ENCODE measurements at regions not wholly inside any gene's neighbourhood (a gene's known extent, or its start where the extent isn't known, plus 50 kb on each side); places are given as distances from the start of the nearest gene placed in this dataset.

- Mint-ChIP-seq H3K4me3 (no peak overlapping the region), H3K27ac (no peak overlapping the region), H3K4me1 (peaks cover 2% of the 10 kb centered on the region), H3K36me3 (no peaks in the 10 kb centered on the region), H3K9me3 (no peaks in the 10 kb centered on the region), H3K27me3 (ENCODE audit: low read depth) (no peaks in the 10 kb centered on the region)
- DNase-seq (ENCODE audit: low spot score in 2 of 2, unreplicated experiment in 2 of 2), result no peak
- no peak for TF ChIP-seq CTCF (IDR thresholded peaks at IDR 0.05; ENCODE audit: unreplicated experiment)
Measured at GRCh38 chr4:106738121-106738520, 298.0 kb downstream of the DKK2 start.

GRCh38 chr4:106718548-106718947, 317.6 kb downstream of the DKK2 start:
- peaks cover 14% of the 10 kb centered on the region for H3K4me1 Mint-ChIP-seq
- no peak for TF ChIP-seq CTCF (IDR thresholded peaks at IDR 0.05; ENCODE audit: unreplicated experiment)
- H3K36me3 Mint-ChIP-seq, result no peaks in the 10 kb centered on the region
- DNase-seq (ENCODE audit: low spot score in 2 of 2, unreplicated experiment in 2 of 2), result no peak
- no peak overlapping the region for H3K27ac Mint-ChIP-seq
- peaks cover 6% of the 10 kb centered on the region for H3K9me3 Mint-ChIP-seq
- H3K27me3 Mint-ChIP-seq (ENCODE audit: low read depth), result no peaks in the 10 kb centered on the region
- H3K4me3 Mint-ChIP-seq, result no peak overlapping the region

GRCh38 chr4:106717091-106717490, 319.0 kb downstream of the DKK2 start:
- Mint-ChIP-seq H3K27ac (no peak overlapping the region), H3K9me3 (peaks cover 14% of the 10 kb centered on the region), H3K4me3 (no peak overlapping the region), H3K36me3 (no peaks in the 10 kb centered on the region), H3K27me3 (ENCODE audit: low read depth) (no peaks in the 10 kb centered on the region), H3K4me1 (peaks cover 9% of the 10 kb centered on the region)
- DNase-seq (ENCODE audit: low spot score in 2 of 2, unreplicated experiment in 2 of 2), result no peak
- TF ChIP-seq CTCF (IDR thresholded peaks at IDR 0.05; ENCODE audit: unreplicated experiment), result no peak

- no peaks in the 10 kb centered on the region for H3K27me3 Mint-ChIP-seq (ENCODE audit: low read depth)
- no peak overlapping the region for H3K27ac Mint-ChIP-seq
- H3K9me3 Mint-ChIP-seq, result peaks cover 14% of the 10 kb centered on the region
- DNase-seq (ENCODE audit: low spot score in 2 of 2, unreplicated experiment in 2 of 2), result no peak
- peaks cover 1% of the 10 kb centered on the region for H3K36me3 Mint-ChIP-seq
- H3K4me1 Mint-ChIP-seq, result peaks cover 9% of the 10 kb centered on the region
- no peak overlapping the region for H3K4me3 Mint-ChIP-seq
- TF ChIP-seq CTCF (IDR thresholded peaks at IDR 0.05; ENCODE audit: unreplicated experiment), result no peak
Measured at GRCh38 chr4:106715825-106716224, 320.3 kb downstream of the DKK2 start.

GRCh38 chr4:106708464-106708816, 327.7 kb downstream of the DKK2 start:
- no peak overlapping the region for H3K27ac Mint-ChIP-seq
- H3K27me3 Mint-ChIP-seq (ENCODE audit: low read depth), result no peaks in the 10 kb centered on the region
- peaks cover 6% of the 10 kb centered on the region for H3K9me3 Mint-ChIP-seq
- H3K4me1 Mint-ChIP-seq, result no peaks in the 10 kb centered on the region
- no peak overlapping the region for H3K4me3 Mint-ChIP-seq
- no peak for TF ChIP-seq CTCF (IDR thresholded peaks at IDR 0.05; ENCODE audit: unreplicated experiment)
- no peak for DNase-seq (ENCODE audit: low spot score in 2 of 2, unreplicated experiment in 2 of 2)
- peaks cover 1% of the 10 kb centered on the region for H3K36me3 Mint-ChIP-seq

GRCh38 chr4:106707776-106708463, 328.2 kb downstream of the DKK2 start:
- no peak overlapping the region for H3K27ac Mint-ChIP-seq
- H3K4me3 Mint-ChIP-seq, result no peak overlapping the region
- no peak for TF ChIP-seq CTCF (IDR thresholded peaks at IDR 0.05; ENCODE audit: unreplicated experiment)
- no peaks in the 10 kb centered on the region for H3K4me1 Mint-ChIP-seq
- DNase-seq (ENCODE audit: low spot score in 2 of 2, unreplicated experiment in 2 of 2), result no peak
- peaks cover 2% of the 10 kb centered on the region for H3K9me3 Mint-ChIP-seq
- H3K27me3 Mint-ChIP-seq (ENCODE audit: low read depth), result no peaks in the 10 kb centered on the region
- peaks cover 1% of the 10 kb centered on the region for H3K36me3 Mint-ChIP-seq
